Osteoblast (primary cell): ENCODE measurements at regions not wholly inside any gene's neighbourhood (a gene's known extent, or its start where the extent isn't known, plus 50 kb on each side); places are given as distances from the start of the nearest gene placed in this dataset.

Experiments
- DNase-seq: peaks from one replicate; pipeline ENCODE4 v3.0.0; 2011; ENCODE audit warnings: low spot score, mixed read lengths; ENCODE audit not compliant: insufficient read length; ENCODE audit errors: missing footprints
- H2AFZ ChIP-seq: 2 replicates; pipeline ENCODE4 v1.6.0; 2011; ENCODE audit warnings: mild to moderate bottlenecking, low read length
- H3K27ac ChIP-seq: 2 replicates; pipeline ENCODE4 v1.5.1; 2011; ENCODE audit warnings: mild to moderate bottlenecking, low read depth, low read length, moderate library complexity
- H3K27me3 ChIP-seq: 2 replicates; pipeline ENCODE4 v1.6.0; 2012; ENCODE audit warnings: mild to moderate bottlenecking, control low read depth, inconsistent platforms, low read length, moderate library complexity; ENCODE audit not compliant: insufficient read depth
- H3K36me3 ChIP-seq: 2 replicates; pipeline ENCODE4 v1.5.1; 2011; ENCODE audit warnings: mild to moderate bottlenecking, low read length, control low read depth, moderate library complexity; ENCODE audit not compliant: insufficient read depth
- H3K4me1 ChIP-seq: 2 replicates; pipeline ENCODE4 v1.5.1; 2011; ENCODE audit warnings: mild to moderate bottlenecking, low read length, control low read depth, moderate library complexity; ENCODE audit not compliant: insufficient read depth
- H3K4me2 ChIP-seq: 2 replicates; pipeline ENCODE4 v1.6.0; 2011; ENCODE audit warnings: mild to moderate bottlenecking, low read length; ENCODE audit not compliant: insufficient read depth
- H3K4me3 ChIP-seq: fragments of 200-600 bp; sonication (generic); 3 replicates; pipeline ENCODE4 v1.5.1; 2012; ENCODE audit warnings: mild to moderate bottlenecking, low read length, inconsistent platforms; ENCODE audit not compliant: insufficient read depth
- H3K79me2 ChIP-seq: 2 replicates; pipeline ENCODE4 v1.6.0; 2012; ENCODE audit warnings: mild to moderate bottlenecking, low read length, control low read depth, inconsistent platforms; ENCODE audit not compliant: insufficient read depth
- H3K9me3 ChIP-seq: 2 replicates; pipeline ENCODE4 v1.5.1; 2011; ENCODE audit warnings: low read depth, low read length, control low read depth
- H4K20me1 ChIP-seq: 2 replicates; pipeline ENCODE4 v1.6.0; 2012; ENCODE audit warnings: mild to moderate bottlenecking, low read length, control low read depth; ENCODE audit not compliant: insufficient read depth
- TF ChIP-seq, protein P1 (sequence below): IDR thresholded peaks from 2 replicates; pipeline ENCODE4 v1.5.1; 2011; ENCODE audit warnings: mild to moderate bottlenecking, low read depth, low read length, moderate library complexity; ENCODE audit errors: extremely low read depth

DNA sequence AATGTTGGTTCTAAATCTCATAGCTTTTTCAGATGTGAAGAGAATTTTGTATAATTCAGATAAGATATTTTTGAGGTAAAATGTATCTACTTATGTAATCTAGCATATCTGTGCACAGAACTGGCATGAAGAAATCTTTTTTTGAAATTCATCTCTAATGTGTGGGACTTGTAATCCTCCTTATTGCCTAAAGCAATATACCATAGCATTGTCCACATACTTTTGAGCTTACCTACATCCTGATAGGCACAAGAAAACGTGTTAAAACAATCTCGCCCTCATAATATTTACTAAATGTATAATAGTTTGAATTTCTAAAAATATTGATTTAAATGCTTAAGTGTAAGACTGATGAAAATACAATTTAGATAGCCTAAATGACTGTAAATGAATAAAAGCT, 1686.5 kb upstream of the ACO1 start:
- TF ChIP-seq, protein P1, sequence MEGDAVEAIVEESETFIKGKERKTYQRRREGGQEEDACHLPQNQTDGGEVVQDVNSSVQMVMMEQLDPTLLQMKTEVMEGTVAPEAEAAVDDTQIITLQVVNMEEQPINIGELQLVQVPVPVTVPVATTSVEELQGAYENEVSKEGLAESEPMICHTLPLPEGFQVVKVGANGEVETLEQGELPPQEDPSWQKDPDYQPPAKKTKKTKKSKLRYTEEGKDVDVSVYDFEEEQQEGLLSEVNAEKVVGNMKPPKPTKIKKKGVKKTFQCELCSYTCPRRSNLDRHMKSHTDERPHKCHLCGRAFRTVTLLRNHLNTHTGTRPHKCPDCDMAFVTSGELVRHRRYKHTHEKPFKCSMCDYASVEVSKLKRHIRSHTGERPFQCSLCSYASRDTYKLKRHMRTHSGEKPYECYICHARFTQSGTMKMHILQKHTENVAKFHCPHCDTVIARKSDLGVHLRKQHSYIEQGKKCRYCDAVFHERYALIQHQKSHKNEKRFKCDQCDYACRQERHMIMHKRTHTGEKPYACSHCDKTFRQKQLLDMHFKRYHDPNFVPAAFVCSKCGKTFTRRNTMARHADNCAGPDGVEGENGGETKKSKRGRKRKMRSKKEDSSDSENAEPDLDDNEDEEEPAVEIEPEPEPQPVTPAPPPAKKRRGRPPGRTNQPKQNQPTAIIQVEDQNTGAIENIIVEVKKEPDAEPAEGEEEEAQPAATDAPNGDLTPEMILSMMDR = no peak
- no peak overlapping the region for H3K4me2 ChIP-seq
- no peak for DNase-seq
- no peaks in the 10 kb centered on the region for H3K4me1 ChIP-seq
- H2AFZ ChIP-seq = no peak overlapping the region
- H3K36me3 ChIP-seq = no peaks in the 10 kb centered on the region
- no peak overlapping the region for H3K4me3 ChIP-seq
- no peaks in the 10 kb centered on the region for H3K9me3 ChIP-seq
- no peaks in the 10 kb centered on the region for H3K79me2 ChIP-seq
- no peaks in the 10 kb centered on the region for H3K27me3 ChIP-seq
- H4K20me1 ChIP-seq = no peaks in the 10 kb centered on the region
- H3K27ac ChIP-seq = no peak overlapping the region

DNA sequence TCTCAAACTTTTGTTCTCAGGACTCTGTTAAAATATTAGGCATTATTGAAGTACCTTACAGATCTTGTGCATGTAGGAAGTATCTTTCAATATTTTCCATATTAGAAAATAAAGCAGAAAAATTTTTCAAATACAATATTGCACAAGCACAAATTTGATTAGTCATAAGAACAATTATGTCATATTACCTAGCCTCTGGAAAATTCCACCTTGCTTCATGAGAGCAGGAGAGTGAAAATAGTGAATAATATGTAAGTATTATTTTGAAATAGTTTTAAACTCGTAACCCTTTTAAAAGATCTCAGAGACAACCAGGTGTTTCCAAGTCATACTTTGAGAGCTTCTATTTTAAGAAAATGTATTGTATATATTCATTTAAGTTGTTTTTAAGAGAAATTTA, 1672.9 kb upstream of the ACO1 start:
- H3K4me1 ChIP-seq = no peaks in the 10 kb centered on the region
- no peak overlapping the region for H3K4me2 ChIP-seq
- H3K27me3 ChIP-seq = no peaks in the 10 kb centered on the region
- H3K27ac ChIP-seq = no peak overlapping the region
- no peaks in the 10 kb centered on the region for H3K36me3 ChIP-seq
- H3K4me3 ChIP-seq = no peak overlapping the region
- H3K79me2 ChIP-seq = no peaks in the 10 kb centered on the region
- H4K20me1 ChIP-seq = no peaks in the 10 kb centered on the region
- peaks cover 2% of the 10 kb centered on the region for H3K9me3 ChIP-seq
- no peak overlapping the region for H2AFZ ChIP-seq
- no peak for DNase-seq
- TF ChIP-seq, protein P1 = no peak

DNA sequence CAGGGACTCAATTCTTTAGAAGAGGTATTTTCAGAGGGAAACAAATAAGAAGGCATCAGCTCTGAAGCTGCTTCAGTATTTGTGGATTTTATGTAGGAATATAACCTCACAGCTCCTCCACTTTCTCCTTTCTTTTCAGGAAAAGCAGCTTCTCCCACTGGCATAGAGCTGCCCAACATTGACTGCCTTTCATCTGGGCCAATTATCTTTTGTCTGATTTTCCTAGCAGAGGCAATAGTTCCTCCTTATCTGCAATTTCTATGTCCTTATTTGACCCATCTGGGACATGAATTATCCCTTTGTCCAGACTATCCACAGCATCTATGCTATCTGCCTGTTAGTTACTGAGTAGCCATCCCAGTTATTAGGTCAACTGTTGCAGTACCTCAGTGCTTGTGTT, 1671.2 kb upstream of the ACO1 start:
- no peak for DNase-seq
- H3K79me2 ChIP-seq = no peaks in the 10 kb centered on the region
- H3K9me3 ChIP-seq = peaks cover 2% of the 10 kb centered on the region
- H4K20me1 ChIP-seq = no peaks in the 10 kb centered on the region
- no peak overlapping the region for H3K4me2 ChIP-seq
- H3K36me3 ChIP-seq = no peaks in the 10 kb centered on the region
- H3K27ac ChIP-seq = no peak overlapping the region
- no peaks in the 10 kb centered on the region for H3K4me1 ChIP-seq
- TF ChIP-seq, protein P1 = no peak
- no peak overlapping the region for H3K4me3 ChIP-seq
- H2AFZ ChIP-seq = no peak overlapping the region
- no peaks in the 10 kb centered on the region for H3K27me3 ChIP-seq

DNA sequence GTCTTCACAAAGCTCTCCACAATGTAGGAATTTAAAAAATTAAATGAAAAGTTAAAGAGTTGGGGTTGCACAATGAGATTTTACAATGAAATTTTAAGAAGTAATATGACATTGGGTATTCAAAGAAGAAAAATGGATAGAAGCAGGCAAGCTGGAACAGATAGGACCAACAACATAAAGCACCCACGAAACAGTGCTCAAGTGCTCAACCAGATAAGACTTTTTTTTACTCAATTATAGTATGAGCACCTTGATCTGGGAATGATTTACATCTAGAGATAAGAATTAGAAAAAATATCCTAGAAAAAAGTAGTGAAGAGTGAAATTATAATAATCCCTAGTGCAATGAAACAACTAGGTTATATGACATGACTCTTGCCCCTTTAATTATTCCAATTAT, 1670.1 kb upstream of the ACO1 start:
- TF ChIP-seq, protein P1 = no peak
- Histone ChIP-seq H3K9me3 (peaks cover 2% of the 10 kb centered on the region), H3K27me3 (no peaks in the 10 kb centered on the region), H4K20me1 (no peaks in the 10 kb centered on the region), H3K27ac (no peak overlapping the region), H3K4me1 (no peaks in the 10 kb centered on the region), H2AFZ (no peak overlapping the region), H3K36me3 (no peaks in the 10 kb centered on the region), H3K4me2 (no peak overlapping the region), H3K4me3 (no peak overlapping the region), H3K79me2 (no peaks in the 10 kb centered on the region)
- no peak for DNase-seq
